GM19238 (cell line): ENCODE measurements at regions not wholly inside any gene's neighbourhood (a gene's known extent, or its start where the extent isn't known, plus 50 kb on each side); places are given as distances from the start of the nearest gene placed in this dataset.
"Not testable (repeated sequence)": the region's sequence is repeated elsewhere in the genome, so short reads cannot be mapped to it uniquely, and the experiment has no call there.

ENCODE experiments used
- DNase-seq: peaks from one replicate; pipeline ENCODE4 v3.0.0; 2011; ENCODE audit warnings: low spot score; ENCODE audit not compliant: insufficient read length

DNA sequence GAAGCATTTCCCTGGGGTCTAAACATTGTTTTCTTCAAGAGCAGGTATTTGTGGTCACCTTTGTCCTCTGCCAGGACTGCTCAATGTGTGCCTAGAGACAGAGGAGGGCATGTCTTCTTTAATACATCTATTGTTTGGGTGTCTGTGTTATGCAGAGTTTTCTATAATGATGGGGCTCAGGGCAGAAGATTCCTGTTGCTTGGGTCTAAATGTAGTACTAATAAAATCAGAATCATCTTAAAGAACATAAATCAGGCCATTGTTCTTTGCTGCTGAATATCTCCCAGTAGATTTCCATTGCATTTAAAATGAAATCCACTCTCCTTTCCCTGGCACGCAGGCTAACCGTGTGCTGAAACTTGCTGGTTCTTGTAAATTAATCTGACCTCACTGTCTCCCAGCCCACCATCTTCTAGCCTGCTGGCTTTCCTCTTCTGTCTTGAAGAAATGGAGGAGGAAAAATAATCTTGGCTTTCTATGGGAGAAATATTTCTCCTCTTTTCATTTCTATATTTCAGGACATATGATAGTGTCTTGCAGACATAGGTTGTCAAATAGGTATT, 1396.8 kb downstream of the GATA3 start:
- no peak for DNase-seq

DNA sequence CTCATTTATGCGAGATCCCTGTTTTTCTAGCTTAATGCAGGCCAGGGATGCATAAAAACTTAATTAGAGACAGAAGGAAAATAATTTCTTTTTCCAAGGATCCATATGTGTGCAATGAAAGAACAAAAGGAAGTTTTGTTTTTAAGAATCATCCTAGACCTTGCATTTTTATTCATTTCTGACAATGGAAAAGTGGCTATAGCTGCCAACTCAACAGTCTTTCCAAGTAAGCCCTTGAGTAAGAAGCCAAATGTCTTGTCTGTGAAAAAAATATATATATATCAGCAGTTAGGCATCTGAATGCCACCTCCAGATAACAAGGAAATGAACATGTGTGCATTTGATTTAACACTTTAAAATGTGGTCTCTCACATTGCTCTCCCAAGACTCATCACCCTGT, 1397.6 kb downstream of the GATA3 start:
- DNase-seq = no peak

DNA sequence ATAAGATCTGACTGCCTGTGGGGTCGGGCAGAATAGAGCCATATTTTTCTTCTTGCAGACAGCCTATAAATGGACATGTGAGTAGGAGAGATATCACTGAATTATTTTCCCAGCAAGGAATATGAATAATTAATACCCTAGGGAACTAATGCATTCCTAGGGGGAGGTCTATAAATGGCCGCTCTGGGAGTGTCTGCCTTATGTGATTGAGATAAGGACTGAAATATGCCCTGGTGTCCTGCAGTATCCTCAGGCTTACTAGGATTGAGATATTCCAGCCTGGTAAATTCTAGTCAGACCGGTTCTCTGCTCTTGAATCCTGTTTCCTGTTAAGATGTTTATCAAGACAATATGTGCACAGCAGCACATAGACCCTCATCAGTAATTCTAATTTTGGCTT, 1399.4 kb downstream of the GATA3 start:
- DNase-seq = not testable (repeated sequence)

DNA sequence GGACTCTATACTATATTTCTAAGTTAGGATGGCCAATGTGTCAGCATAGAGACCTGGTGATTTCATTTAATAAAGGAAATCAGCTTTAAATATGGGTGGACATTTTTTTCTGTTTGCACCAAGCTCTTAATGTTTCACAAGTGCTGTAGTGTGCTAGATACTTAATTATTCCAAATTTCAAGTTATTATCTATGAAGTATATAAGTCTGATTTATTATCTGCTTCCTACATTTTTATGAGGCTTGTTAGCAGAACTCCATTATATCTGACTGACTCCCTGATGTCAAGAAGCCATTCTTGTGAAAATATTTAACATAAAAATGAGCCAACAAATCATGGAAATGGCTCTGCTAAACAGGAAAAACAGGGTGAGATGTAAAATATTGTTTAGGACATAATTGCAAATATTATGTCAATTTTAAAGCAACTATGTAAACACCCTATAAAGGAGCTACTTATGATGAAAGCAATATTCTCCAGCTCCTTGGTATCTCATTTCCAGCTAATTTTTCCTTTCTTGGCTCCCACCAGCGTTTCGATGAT, 1415.2 kb downstream of the GATA3 start:
- no peak for DNase-seq

DNA sequence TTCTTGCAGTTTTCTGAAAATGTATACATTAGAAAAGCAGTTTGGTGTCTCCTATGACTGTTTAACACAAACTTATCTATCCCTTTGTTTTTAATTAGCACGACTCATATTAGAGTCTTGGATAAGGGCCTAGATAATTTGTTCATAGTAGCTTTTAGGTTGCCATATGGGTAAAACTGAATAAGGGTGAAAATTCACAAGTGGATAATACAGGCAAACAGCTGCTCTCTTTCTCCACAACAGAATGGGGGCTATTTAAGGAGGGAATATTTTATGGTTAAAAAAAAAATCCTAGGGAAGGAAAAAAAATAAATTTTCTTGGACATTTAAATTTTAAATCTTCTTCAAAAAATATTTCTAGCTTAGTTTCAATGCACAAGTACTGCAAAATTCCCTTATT, 1416.1 kb downstream of the GATA3 start:
- no peak for DNase-seq

DNA sequence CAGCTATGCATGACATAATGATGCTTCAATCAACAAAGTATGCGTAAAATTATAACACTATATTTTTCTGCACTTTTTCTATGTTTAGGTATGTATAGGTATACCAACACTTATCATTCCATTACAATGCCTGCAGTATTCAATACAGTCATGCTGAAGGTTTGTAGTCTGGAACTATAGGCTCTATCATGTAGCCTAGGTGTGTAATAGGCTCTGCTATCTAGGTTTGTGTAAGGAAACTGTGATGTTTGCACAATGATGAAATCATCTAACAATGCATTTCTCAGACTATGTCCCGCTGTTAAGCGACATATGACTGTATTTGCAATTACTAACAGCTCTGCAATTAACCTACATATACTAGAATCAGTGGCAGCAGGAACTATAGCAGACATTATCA, 1447.5 kb downstream of the GATA3 start:
- DNase-seq = no peak

DNA sequence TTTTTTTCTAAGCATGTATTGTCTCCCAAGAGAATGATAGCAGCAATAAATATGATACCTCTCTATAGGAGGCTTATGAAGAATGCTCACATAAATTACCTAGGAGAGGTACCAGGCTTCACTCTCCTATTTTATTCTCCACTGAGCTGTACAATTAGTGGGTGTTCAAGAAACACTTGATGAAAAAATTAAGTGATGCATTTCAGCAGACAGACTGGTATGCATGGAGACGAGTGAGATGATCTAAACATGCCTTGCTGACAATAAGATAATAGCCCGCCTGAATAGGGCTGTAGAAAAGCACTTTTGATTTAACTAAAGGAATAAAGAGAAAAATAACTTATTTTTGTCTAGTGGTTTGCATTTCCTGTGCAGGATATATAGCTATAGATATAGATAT, 1449.7 kb downstream of the GATA3 start:
- DNase-seq = no peak

DNA sequence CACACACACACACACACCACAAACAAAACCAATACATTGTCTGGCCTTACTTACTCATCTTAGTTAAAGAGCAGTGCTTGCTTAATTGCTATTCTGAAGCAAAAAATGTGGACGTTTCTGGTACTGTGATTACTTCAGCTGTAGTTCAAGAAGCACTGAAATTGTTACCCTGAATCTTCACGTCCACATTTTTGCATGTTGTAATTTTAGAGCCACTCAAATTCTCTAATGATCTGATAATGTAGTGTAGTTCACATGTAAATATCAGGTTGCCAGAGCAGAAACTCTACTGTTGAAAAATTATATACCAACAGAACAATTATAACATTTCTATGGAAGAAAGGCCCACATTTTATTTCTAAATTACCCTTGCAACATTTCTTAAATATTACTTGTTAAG, 1451.1 kb downstream of the GATA3 start:
- no peak for DNase-seq

DNA sequence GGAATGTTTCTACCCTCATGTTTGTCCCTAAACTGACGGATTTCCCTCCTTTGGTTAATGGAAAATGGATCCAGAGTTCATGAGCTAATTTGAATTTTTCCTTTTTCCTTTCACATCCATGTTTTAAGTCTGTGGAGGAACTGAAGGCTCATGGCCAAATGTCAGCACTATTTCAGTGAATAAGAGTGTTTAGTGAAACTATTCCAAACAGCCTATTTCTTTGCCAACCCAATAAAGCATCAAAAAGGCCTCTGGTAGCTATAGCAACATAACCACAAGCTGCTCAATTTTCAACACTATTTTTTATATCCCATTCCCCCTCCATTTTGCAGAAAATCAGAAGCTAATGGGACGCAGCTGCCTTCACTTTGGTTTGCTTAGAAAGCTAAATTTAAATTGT, 1454.1 kb downstream of the GATA3 start:
- DNase-seq = no peak

DNA sequence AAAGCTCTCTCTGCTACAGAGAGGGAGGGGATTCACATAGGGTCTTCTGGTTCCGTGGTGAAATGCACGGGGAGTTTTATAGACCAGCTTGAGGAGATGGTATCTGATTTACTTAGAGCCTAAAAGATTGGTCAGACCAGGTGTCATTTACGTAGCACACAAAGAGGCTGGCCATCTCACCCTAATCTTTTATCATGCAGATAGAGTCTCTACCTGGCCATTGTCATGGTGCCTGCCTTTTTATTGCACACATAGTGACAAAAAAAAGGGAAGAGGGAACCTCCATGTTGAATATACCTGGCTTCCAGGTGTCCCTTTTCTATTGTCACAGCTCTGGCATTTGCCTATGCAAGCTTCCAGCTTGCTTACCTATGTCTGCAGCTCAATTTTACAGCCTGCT, 1456.1 kb downstream of the GATA3 start:
- no peak for DNase-seq

DNA sequence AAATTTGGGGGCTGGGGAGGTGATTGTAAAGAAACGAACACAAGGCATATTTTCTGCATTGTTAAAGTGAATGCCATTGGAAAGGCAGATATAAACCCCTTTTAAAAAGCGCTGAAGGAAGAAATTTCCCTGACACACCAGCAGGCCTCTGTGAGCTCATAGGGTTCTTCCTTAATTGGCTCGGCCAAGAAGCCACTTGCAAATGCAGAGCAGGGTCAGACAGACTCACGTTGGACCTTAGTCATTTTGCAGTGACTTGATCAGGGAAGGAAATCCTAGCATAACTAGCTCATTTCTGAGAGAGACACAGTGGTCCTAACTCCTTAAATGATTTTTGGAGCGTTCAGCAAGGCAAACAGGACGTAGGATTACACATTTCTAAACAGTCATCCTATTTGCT, 1461.4 kb downstream of the GATA3 start:
- no peak for DNase-seq

DNA sequence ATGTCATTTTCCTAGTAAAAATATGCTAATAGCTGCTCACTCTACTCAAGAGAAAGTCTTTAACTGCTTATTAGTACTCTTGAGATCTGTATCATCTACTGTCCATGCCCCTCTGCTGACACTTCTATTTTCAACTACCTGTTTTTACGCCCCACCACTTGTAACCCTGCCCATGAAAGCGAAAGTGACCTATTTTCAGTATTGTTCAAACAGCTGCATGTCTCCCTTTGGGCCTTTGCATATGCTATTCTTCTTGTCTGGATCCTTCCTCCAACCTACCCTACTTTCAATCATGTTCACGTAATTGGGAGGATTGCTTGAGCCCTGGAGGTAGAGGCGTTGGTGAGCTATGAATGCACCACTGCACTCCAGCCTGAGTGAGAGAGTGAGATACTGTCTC, 1481.3 kb downstream of the GATA3 start:
- DNase-seq = no peak

DNA sequence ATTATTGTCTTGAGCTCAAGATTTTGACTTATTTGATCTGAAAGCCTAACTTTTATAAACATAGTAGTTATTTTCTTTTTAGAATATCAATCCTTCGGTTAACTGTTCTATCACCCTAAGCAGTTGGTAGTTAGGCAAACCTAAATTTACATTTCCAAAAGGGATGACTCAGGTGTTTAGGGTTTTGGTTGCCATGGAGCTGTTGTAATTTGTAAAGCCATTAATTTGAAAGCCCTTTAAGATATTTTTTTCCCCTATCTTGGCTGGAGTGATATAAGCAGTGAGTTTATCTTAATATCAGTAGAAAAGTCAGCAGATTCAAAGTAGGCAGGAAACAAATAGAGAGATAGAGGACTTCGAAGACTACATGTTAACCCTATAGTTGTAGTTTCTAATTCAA, 1472.6 kb upstream of the CELF2 start:
- DNase-seq = no peak

DNA sequence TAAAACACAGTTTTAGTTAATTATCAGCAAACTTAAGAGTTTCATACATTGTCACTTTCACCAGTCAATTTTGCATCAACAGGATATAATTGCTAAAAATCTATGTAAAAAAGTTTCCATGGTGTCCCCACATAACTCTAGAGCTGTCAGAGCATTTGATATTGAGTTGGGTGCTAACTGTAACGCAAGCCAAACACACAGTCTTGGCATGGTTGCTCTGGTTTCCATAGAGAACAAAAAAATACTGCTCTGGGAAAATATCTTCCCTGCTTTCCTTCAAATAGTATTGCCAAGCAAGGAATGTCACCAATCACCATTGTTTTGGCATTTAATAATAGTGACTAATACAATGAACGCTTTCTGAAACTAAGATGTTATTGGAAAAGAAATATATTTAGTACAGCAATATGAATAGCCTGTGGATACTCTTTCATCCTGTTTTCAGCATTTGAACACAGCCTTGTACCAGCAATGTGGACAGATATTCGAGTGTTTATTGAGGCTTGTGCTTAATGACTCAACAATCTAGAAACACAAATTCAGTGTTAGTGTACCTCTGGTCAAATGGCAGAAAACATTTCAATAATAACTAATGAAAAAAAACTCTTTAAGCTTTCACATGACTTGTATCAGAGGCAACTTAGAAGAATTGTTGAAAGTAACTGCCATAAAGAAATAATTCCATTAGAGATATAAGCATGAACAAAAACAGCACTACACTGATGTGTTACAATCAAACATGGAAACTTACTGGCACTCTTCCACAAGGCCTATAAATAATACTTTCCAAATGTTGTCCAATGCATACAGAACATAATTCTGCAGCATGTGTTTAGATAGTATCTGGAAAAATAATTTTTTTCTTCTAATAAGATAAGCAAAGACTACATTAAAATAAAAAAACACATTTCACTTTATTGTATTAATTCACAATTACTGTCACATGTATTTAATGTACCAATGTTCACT, 1469.5 kb upstream of the CELF2 start:
- no peak for DNase-seq

DNA sequence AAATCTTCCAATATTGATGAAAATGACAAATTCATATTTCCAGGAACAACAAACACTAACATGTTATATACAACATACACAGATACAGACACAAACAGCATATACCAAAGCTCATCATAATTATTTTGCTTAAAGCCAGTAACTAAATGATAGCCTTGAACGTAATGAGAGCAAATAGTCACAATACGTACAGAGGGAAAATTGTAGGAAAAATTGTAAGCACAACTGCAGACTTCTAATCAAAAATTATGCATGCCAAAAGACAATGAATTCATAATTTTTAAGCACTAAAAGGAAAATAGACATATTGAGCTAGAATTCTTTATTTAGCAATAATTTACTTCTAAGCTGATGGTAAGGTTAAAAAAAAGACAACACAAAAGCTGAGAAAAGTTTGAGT, 1466.9 kb upstream of the CELF2 start:
- no peak for DNase-seq

DNA sequence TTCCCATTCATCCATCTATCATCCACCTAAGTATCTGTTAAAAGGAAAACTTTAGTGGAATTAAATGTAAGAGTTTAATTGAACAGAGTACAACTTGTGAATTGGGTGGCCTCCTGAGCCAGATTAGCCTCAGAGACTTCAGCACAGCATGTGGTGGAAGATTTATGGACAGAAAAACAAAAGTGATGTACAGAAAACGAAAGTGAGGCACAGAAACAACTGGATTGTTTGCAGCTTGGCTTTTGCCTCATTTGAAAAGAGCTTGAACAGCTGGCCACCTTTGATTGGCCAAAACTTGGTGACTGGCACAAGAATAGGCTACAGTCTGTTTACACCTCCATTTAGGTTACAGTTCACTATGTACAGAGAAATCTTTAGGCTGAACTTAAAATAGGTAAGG, 1463.4 kb upstream of the CELF2 start:
- no peak for DNase-seq

DNA sequence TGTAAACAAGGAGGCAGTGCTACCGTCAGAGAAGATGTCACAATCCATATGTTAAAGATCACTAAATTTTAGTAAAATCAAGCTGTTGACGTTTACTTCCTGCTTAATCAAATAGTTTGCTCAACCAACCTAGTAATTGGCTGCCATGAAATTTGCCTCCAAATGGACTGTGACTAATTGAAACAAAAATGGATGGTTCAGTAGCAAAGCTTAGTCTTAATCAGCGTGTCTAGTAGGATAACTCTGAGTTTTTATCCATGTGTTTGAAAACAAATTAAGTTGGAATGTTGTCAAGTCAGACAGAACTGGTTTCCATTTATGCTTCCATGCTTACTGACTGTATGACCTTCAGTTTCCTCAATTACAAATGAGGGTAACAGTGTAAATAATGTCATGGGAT, 1456.7 kb upstream of the CELF2 start:
- no peak for DNase-seq

DNA sequence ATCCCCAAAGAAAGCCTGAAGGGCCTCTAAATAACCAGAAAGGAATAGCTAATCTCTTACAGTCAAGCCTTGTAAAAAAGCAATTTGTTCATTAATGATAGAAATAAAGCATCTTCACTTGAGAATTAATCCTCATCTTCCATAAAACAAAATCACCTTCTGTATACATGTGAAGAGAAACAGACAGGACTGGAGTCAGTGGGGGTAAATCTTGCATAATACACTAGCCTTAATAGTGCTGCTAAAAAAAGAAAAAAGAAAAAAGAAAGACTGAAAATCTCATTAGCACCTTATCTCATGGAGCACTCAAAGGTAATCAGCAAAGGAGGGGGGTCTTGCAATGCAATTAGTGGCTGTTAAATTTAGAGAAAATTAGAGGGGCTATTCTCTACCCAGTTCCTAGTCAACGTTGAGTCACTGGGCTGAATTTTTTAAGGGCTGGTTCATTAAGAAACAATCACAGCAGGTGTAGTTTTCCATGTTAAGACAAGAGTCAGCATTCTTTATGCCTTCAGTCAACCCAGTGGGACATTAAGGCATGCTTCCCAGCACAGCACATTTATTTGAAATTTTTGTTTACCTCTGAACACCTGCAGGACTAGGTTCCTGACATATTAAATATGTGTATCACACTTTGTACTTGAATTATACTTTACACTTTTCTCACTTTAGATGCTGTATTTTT, 1455.7 kb upstream of the CELF2 start:
- DNase-seq = no peak

DNA sequence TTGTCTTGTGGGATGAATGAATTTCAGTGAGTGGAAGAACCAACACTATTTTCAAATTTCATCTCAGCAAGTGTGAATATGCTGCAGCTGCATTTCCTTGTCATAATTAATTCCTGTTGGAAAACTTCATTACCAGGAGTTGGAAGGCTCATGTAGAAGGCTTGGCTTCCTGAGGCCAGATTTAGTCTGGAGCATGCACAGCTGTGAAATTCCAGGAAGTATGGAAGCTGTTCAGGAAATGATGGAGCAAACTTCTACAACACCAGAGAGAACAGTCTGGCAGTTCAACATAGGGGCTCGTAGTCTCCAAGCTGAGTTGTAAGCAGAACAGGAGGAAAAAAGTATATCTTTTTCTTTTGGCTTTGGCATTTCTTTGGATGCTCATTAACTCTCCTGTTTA, 1439.9 kb upstream of the CELF2 start:
- DNase-seq = no peak

DNA sequence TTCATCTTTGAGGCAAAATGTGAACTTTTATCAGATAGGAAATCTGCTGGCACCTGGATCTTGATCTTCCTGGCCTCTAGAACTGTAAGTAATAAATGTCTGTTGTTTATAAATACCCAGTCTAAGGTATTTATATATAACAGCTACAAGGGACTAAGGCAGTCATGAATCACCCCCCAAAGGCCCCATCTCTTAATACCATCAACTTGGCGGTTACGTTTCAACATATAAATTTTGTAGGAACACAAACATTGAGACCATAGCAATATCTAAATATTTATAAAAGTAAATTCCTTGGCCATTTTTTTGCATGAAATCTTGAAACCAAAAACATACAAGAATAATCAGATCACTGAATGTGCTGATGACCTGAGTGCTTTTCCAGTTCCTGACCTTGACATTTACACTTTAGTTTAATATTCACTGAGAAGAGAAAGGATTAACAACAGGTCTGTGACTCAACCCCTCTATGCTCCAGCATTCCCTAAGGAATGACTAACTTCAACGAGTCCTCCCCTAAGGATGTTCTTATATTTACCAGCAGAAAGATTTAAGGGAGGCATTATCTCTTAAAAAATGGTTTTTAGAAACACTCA, 1438.5 kb upstream of the CELF2 start:
- DNase-seq = no peak

DNA sequence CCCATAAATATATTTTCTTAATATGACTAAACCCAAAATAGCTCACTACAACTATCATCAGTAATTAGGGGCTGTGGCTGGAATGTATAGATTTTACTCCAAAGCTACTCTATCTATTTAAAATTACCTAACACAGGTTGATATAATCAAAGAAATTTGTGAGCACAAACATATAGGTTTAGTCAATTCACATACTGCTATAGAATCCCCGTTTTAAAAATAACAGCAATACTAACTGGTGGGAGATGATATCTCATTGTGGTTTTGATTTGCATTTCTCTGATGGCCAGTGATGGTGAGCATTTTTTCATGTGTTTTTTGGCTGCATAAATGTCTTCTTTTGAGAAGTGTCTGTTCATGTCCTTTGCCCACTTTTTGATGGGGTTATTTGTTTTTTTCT, 1434.9 kb upstream of the CELF2 start:
- DNase-seq = not testable (repeated sequence)
